ENCODE measurements at regions not wholly inside any gene's neighbourhood (a gene's known extent, or its start where the extent isn't known, plus 50 kb on each side); places are given as distances from the start of the nearest gene placed in this dataset.

DNA sequence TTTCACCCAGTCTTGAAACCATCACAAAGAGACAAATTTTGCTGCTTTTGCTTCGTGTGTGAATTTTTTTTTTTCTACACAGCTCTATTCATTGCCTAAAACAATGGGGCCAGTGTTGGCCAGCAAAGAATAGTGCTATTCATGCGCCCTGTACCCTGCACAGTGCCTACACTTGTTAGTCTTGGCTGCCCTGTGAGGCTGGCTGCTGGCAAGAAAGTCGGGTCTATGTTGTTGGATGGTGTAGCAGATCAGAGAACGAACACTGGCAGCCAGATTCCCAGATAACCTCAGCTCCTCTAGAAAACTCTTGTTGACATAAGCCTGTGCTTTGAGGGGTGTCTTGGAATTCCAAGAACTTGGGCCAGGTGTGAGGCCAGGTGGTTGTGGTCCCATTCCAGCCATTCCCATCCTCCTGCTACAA lies 455.7 kb upstream of the TCF4 start:
- TF ChIP-seq, protein P1, sequence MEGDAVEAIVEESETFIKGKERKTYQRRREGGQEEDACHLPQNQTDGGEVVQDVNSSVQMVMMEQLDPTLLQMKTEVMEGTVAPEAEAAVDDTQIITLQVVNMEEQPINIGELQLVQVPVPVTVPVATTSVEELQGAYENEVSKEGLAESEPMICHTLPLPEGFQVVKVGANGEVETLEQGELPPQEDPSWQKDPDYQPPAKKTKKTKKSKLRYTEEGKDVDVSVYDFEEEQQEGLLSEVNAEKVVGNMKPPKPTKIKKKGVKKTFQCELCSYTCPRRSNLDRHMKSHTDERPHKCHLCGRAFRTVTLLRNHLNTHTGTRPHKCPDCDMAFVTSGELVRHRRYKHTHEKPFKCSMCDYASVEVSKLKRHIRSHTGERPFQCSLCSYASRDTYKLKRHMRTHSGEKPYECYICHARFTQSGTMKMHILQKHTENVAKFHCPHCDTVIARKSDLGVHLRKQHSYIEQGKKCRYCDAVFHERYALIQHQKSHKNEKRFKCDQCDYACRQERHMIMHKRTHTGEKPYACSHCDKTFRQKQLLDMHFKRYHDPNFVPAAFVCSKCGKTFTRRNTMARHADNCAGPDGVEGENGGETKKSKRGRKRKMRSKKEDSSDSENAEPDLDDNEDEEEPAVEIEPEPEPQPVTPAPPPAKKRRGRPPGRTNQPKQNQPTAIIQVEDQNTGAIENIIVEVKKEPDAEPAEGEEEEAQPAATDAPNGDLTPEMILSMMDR (IDR thresholded peaks at IDR 0.05), result no peak

DNA sequence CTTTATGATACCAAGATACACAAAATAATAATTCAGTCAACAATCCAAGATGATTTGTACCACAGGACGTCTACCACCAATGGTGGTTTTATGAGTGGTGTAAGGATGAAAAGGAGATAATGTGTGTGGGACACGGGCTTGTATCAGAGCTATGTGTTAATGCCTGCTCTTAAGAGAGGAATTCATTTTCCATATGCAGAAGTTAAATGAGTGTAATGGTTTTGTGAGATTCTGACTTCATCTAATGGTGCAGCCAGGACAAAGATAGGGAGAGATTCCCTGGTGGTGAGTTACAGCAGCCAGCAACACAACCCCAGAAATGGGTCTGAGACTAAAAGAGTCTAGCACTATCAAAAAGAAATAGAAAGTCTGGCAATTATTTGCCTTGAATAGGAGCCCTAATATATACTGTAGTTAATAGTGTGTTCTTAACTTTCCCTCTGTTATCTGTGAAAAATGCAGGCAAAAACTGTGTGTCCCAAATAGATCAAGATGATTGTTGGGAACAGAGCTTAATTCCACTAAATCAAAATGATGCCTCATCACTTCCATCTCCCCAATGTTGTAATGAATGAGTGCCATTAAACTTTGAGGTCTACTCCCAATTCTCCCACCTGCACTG lies 455.0 kb upstream of the TCF4 start:
- TF ChIP-seq, protein P1 (IDR thresholded peaks at IDR 0.05), result no peak

DNA sequence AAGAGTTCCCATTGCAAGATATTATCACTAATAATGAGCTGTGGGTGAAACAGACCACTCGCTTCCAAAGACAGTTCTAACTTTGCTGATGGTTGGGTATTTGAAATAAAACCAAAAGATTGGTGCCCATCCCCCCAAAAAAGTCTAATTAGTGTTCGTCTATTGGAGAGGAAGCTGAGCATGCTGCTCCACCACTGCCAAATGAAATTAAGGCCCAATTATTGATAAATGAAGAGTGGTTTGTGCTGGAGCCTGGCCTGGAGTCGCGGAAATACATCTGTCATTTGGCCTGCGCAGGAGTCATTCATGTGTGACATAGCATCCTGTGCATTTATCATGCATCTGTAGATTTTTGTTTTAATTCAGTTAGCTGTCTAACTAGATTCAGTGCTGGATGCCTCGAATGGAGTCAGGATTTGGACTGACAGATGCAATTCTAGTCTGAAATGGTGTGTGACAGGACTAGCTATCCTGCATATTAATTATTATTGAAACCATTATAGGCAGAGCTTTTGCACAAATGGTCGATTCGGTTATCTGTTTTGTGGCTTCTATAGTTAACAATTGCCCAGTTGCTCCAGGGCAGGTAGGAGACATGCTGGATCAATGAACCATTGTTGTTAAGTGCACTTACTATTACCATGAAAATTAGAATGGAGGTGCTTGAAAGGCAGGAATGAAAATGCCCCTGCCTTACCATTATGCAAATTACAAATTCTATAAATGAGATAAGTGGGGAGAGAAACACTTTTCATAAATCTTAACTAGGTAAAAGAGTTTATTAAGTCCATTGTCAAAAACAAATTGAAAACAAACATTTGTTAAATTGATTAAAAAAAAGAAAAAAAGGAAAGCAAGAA lies 450.4 kb upstream of the TCF4 start:
- TF ChIP-seq, protein P1 (IDR thresholded peaks at IDR 0.05), result no peak

DNA sequence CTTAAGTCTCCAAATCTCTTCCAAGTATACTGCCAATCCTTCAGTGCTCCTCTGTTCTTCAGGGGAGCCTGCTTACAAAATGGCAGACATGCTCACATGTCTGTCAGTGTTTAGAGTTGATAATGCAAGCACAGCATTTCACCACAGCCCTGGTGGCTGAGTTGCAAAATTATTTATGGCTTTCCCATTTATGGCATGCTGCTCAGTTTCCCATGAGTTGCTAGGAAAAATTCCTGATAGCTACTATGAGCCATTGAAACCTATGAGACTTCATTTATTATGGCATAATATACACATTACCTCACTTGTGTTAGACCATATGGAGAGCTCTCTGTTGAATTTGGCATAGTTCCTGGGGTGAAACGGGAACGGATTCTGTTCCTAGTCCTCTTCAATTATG lies 448.7 kb upstream of the TCF4 start:
- TF ChIP-seq, protein P1 (IDR thresholded peaks at IDR 0.05), result no peak

DNA sequence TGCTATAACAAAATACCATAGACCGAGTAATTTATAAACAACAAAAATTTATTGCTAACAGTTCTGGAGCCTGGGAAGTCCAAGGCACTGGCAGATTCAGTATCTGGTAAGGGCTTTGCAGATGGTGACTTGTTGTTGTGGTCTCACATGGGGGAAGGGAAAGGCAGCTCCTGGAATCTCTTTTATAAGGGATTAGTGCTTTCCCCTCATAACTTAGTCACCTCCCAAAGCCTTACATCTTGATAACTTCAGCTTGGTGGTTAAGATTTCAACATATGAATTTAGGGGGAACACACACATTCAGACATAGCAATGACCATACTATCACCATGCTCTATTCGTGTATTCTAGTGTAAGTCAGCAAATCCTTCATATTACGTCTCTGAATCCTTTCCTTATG lies 447.6 kb upstream of the TCF4 start:
- TF ChIP-seq, protein P1 (IDR thresholded peaks at IDR 0.05), result no peak

DNA sequence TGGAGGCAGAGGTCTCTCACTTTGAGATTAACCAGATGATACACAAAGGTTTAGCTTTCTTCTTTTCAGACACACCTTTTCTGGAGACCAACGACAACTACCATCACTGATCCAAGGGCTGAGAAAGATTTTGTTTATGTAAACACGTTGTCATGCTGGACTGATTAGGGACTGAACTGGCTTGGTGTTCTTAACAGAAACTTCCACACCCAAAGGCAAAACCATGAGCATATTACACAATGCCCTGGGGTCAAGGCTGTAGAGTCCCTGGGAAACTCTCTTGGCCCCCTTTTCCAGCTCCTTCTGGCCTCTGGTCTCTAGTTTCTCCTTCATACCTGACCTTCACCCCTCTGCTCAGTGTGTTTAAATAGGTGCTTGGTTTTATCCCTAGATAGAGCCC lies 447.0 kb upstream of the TCF4 start:
- TF ChIP-seq, protein P1 (IDR thresholded peaks at IDR 0.05), result no peak

DNA sequence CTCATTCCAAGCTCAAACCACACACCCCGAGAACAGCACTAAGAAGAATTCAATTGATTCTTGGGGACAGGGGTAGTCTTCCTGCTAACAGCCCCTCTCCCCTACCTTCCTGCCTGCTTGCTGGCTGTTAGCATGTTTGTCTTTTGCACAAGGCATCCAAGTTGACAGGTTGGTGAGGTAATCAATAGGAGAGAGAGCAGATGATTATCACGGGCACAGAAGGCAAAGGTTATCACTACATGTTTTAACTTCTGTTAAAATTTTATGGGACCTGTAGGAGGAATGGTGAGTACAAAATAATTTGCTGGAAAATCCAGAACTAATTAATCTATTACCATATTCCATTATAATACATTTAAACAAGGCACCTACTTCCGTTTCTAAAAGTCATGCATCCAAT lies 442.1 kb upstream of the TCF4 start:
- TF ChIP-seq, protein P1 (IDR thresholded peaks at IDR 0.05), result no peak
